GM23248 (cell line): ENCODE measurements at regions not wholly inside any gene's neighbourhood (a gene's known extent, or its start where the extent isn't known, plus 50 kb on each side); places are given as distances from the start of the nearest gene placed in this dataset.

Experiments used
- EZH2 ChIP-seq: fragments of 200-600 bp; sonication (generic); IDR thresholded peaks from 2 replicates; pipeline ENCODE4 v1.6.1; 2018; ENCODE audit warnings: antibody characterized with exemption, mild to moderate bottlenecking; ENCODE audit not compliant: insufficient read depth, poor library complexity, severe bottlenecking
- EZH2phosphoT487 ChIP-seq: fragments of 200-600 bp; sonication (generic); IDR thresholded peaks from 2 replicates; pipeline ENCODE4 v1.6.1; 2018; ENCODE audit warnings: antibody characterized with exemption, moderate library complexity, mild to moderate bottlenecking, low read depth; ENCODE audit not compliant: insufficient read depth

DNA sequence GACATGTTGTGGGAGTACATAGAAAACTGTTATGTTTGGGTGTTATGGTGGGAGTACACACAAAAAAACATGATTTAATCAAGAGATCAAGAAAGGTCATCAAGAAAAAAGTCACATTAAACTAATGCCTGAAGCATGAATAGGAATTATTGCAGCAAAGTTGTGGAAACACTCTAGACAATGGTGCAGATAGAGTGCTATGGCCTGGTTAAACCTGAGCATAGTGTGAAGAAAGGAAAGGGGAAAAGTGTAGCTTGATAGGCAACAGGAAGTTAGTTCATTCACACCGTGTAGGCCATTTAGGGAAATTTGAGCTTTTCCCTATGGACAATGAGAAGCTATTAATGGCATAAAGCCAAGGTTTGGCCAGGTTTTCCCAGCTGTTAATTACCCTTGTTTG is 162.1 kb upstream of the EMCN start:
- TF ChIP-seq EZH2, result no peak
- no peak for TF ChIP-seq EZH2phosphoT487
